ENCODE measurements at regions not wholly inside any gene's neighbourhood (a gene's known extent, or its start where the extent isn't known, plus 50 kb on each side); places are given as distances from the start of the nearest gene placed in this dataset.

DNA sequence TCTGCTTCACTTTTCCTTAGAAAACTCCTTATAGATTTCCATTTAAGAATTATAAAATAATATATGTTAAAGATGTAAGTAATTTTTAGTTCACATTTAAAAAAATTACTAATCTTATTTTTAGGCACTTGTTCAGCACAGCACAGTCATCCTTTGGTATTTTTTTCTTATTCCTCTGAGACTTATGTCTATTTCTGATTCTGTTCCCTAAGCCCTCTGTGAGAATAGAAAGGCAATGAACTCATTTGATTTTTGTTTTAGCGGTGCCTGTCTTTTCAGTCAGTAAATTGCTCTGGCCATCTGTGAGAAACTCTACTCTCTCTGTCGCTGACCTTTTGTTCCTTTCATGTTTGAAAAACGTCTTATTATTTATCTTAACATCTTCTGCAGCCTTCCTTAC lies 168.1 kb downstream of the PCDH17 start:
- no peak for TF ChIP-seq CTCF (IDR thresholded peaks at IDR 0.05)
- no peak for TF ChIP-seq EP300 (IDR thresholded peaks at IDR 0.05)
